GM18861 (cell line): ENCODE measurements at regions not wholly inside any gene's neighbourhood (a gene's known extent, or its start where the extent isn't known, plus 50 kb on each side); places are given as distances from the start of the nearest gene placed in this dataset.
"Not testable (repeated sequence)": the region's sequence is repeated elsewhere in the genome, so short reads cannot be mapped to it uniquely, and the experiment has no call there.

ENCODE experiments used
- ATAC-seq: cut with Tn5 transposase; IDR thresholded peaks from one replicate; pipeline ENCODE4 v1.9.1; 2021; ENCODE audit not compliant: unreplicated experiment

GRCh38 chr12:91703491-91704283 lies 442.0 kb downstream of the BTG1 start:
- no peak for ATAC-seq

DNA sequence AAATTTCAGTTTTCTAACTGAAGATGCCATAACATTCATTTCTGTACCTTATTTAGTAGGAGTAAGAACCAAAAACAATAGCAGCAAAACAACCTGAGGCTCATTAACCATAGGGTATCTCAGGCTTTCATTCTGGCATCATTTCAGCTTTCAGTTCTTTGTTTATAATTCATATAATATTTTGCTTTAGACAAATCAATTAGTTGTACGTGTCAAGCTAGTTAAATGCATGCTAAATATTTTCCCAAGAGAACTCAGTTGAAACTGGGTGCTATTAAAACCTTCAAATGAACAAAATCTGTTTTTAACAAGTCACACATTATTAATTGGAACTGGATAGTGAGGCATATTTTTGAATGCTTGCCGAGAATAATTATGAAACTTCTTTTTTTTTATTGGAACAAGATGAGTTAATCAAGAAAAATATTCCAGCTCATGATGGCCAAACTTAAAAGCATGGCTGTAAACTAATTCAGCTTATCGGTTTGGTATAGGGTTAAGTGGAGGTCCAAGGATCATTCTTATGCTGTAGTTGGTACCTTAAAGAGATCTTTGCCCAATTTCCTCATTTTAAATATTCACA lies 442.7 kb downstream of the BTG1 start:
- no peak for ATAC-seq

GRCh38 chr12:91695964-91696363 lies 449.7 kb downstream of the BTG1 start:
- no peak for ATAC-seq

- ATAC-seq, result not testable (repeated sequence)
These were observed 450.2 kb downstream of the BTG1 start for GRCh38 chr12:91695406-91695805.

DNA sequence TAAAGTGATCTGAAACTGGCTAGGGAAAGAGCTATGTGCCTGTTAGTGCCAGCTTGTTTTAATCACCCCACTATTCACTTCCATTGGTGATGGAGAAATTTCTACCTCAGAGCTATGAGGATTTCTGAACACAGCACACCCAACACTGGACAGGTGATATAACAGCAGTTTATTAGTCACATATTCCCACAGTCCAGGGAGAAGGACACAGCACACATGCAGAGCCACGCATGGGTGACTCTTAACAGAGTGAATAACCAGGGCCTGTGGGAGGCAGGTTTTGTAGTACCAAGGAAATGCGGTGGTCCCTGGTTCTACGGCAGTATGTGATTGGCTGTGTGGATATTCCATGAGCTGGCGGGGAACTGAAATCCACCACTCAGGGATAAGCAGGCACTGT lies 455.1 kb downstream of the BTG1 start:
- no peak for ATAC-seq

DNA sequence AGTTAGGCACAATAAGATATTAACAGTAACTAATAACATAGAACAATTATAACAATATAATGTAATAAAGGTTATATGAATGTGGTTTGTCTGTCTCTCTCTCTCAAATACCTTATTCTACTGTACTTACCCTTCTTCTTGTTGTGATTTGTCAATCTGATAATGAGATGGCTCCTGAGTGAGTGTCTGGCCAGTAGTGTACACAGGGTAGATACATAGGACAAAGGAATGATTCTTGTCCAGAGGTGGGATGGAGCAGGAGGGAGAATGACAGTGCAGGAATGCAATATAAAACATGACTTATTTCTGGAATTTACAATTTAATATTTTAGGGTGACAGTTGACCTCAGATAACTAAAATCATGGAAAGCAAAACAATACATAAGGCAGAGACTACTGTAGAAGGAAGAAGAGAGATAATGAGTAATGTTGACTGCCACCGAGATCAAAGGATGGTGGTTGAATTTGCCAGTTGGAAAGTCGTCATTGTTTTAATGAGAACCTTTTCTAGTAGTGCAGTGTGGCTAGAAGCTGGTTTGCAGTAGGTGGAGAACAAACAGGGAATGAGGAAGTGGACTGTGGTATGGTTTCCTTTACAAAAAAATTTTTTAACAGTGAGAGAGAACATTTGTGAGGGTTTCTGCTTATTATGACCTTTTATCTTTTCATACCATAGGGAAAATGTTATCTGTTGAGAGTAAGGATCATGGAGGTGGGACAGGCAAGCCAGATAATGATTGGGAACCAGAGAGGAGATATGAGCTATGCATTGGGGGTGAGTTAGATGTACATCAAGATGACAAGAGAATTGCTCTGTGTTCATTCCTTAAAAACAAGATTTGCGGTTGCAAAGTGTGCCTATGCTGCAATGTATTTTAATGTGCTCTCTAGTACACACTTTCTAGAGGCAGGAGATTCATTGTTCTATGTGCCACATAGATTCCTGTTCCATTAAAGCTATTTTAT lies 458.3 kb downstream of the BTG1 start:
- no peak for ATAC-seq

DNA sequence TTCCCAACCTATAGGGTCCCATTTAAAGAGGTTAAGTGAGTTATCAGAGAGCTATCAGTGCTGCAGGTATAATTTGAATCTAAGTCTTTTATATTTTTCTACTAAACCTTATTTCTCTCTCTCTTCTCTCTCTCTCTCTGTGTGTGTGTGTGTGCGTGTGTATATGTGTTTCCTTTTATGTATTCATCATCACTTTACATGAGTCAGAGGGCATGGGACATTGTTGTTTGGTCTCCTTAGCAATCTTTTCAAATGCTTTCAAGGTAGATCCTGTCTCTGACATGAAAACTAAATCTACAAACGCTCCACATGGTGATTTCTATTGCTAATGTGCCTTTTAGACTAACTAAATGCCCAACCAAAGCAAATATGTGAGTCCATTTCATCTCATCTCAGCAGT lies 459.7 kb downstream of the BTG1 start:
- no peak for ATAC-seq

GRCh38 chr12:91681751-91682150 lies 463.9 kb downstream of the BTG1 start:
- ATAC-seq, result no peak

DNA sequence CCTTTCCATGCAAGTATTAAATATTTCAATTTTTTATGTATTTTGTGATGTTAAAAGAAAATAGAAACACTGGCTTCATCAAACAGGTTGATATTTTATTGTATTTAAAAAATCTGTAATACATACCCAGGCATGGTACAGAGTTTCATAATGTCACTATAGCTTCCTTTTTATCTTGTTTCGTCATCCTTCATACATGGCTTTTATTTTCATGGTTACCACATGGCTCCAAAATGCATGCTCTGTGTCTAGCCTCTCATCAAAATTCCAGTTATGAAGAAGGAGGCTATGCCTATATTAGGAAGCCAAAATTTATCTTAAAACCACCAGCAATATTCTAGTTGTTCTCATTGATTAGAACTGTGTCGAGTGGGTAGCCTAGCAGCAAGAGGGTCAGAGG lies 464.8 kb downstream of the BTG1 start:
- ATAC-seq, result no peak

GRCh38 chr12:91677556-91677955 lies 468.1 kb downstream of the BTG1 start:
- ATAC-seq, result no peak

DNA sequence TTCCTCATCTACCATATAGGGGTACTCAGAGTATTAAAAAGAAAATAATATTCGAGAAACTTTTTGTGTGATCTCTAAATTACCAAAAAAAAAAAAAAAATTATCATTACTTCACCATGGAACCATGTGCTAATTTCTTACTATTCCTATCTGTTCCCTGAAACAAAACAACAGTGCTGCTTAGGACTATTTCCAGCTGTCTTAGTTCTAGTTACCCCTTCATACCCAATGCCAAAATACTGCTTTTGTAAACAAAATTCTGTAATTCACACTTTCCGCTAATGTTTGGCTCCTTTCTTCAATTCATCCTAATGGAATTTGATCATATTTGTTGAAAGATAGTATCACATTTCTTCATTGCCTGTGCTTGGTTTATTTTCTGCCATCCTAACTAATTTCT lies 470.2 kb downstream of the BTG1 start:
- no peak for ATAC-seq

DNA sequence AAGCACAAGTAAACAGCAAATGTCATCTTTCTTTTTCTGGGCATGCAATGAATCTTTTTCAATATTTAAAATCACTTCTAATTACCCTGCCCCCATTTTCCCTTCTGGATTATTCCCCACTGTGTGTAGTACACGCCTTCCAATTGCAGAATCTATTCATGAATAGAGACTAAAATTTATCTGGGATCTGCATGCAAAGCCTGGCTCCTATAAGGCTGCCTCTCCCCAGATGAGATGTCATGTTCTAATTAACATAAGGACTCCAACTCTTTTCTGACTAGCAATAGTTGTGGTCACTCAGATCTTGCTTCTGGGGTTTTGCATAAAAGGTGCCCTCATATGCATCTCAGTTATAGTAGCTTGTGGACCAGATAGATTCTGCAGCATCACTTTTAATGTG lies 473.5 kb downstream of the BTG1 start:
- ATAC-seq, result no peak

GRCh38 chr12:91667694-91668093 lies 478.0 kb downstream of the BTG1 start:
- ATAC-seq, result no peak

DNA sequence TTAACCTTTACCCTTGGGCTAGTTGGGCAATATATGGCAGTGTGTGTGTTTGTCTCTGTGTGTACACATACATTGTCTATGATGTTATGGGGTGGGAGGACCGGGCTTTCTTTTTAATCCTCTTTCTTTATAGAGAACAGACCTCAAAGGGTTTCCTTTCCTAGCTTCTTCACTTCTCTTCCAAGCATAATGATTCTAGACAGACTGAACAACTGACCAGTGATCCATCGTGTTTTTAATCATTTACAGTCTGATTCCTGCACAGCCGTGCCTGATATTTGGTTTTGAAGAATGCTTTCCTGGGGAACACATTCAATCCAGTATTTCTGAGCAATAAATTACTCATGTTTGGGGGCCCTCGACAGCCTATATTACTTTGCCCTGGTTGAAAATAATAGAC lies 481.1 kb upstream of the DCN start:
- ATAC-seq, result no peak

GRCh38 chr12:91663310-91663709 lies 480.7 kb upstream of the DCN start:
- ATAC-seq, result no peak

GRCh38 chr12:91662021-91662420 lies 479.4 kb upstream of the DCN start:
- no peak for ATAC-seq

- ATAC-seq, result no peak
These were observed 474.4 kb upstream of the DCN start for GRCh38 chr12:91657032-91657431.

DNA sequence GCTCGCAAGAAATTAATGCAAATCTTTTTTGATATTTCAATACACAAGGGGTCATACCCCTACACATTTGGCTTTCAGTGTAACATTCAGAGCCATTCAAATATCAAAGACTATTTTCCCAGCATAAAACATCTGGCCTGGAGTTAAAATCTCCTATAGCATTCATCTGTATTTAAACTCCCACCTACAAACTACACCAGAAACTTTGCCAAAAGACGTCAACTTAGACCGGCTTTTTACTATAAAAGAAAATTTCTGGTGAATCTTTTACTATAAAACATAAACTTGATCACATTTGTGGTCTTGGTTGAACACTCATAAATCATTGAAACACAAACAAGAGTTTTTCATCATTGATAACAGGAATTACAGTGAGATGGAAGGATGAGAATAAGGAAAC lies 473.3 kb upstream of the DCN start:
- no peak for ATAC-seq

- no peak for ATAC-seq
These were observed 471.5 kb upstream of the DCN start for GRCh38 chr12:91654087-91654486.

- ATAC-seq, result no peak
These were observed 469.1 kb upstream of the DCN start for GRCh38 chr12:91651728-91652127.

GRCh38 chr12:91643763-91644162 lies 461.1 kb upstream of the DCN start:
- ATAC-seq, result no peak

DNA sequence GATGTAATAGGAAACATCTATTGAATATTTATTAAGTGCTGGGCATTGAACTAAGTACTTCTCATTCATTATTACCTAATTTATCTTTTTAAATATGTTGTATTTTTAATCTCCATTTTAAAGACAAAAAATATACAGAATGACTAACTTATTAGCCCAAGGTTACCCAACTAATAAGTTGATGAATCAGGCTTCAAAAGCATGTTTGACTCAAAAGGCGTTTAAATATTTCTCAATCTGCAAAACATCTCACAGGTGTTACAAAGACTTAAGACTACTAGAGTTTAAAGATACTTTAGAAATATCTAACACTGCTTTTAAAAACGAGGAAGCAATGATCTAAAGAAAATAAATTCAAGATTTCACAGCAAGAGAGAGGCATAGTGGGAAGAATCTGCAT lies 457.4 kb upstream of the DCN start:
- ATAC-seq, result no peak
